ENCODE measurements at regions not wholly inside any gene's neighbourhood (a gene's known extent, or its start where the extent isn't known, plus 50 kb on each side); places are given as distances from the start of the nearest gene placed in this dataset.

DNA sequence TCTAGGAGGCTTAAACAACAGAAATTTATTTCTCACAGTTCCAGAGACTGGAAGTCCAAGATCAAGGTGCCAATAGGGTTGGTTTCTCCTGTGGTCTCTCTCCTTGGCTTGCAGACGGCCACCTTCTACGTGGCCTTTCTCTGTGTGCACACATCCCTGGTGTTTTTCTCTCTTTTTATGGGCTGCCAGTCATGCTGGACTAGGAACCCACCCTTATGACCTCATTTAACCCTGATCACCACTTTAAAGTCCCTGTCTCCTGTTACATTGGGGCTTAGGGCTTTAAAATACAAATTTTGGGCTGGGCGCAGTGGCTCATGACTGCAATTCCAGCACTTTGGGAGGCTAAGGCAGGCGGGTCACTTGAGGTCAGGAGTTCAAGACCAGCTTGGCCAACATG, 157.1 kb downstream of the TLE1 start:
- Histone ChIP-seq H3K36me3 (ENCODE audit: low read depth) (no peaks in the 10 kb centered on the region), H3K4me2 (no peak overlapping the region), H3F3A (ENCODE audit: insufficient read depth, low read depth) (peaks cover 15% of the 10 kb centered on the region), H3K27ac (no peak overlapping the region), H4K20me1 (ENCODE audit: insufficient read depth) (no peaks in the 10 kb centered on the region), H3K27me3 (ENCODE audit: insufficient read depth, low read depth) (no peaks in the 10 kb centered on the region), H3K9me2 (ENCODE audit: insufficient read depth) (no peaks in the 10 kb centered on the region), H3K9me3 (ENCODE audit: insufficient read depth, low read depth) (peaks cover 9% of the 10 kb centered on the region; the same call in 1 of the 2 replicates), H3K4me1 (replicated peaks; ENCODE audit: insufficient read depth) (peaks cover 42% of the 10 kb centered on the region), H2AFZ (no peak overlapping the region), H3K4me3 (no peak overlapping the region), H3K79me2 (ENCODE audit: low read depth) (no peaks in the 10 kb centered on the region)
- POLR2A ChIA-PET (ENCODE audit: unreplicated experiment) = no interaction called here
- no TSS peak for BruUV-seq (replicated peaks)
- DNase-seq = no peak
- intact Hi-C loops (cut with micrococcal nuclease; ENCODE audit: unreplicated experiment) = no loop called here
- no peak for TF ChIP-seq EZH2 (IDR thresholded peaks at IDR 0.05; ENCODE audit: low read depth)
- TF ChIP-seq, protein P1, sequence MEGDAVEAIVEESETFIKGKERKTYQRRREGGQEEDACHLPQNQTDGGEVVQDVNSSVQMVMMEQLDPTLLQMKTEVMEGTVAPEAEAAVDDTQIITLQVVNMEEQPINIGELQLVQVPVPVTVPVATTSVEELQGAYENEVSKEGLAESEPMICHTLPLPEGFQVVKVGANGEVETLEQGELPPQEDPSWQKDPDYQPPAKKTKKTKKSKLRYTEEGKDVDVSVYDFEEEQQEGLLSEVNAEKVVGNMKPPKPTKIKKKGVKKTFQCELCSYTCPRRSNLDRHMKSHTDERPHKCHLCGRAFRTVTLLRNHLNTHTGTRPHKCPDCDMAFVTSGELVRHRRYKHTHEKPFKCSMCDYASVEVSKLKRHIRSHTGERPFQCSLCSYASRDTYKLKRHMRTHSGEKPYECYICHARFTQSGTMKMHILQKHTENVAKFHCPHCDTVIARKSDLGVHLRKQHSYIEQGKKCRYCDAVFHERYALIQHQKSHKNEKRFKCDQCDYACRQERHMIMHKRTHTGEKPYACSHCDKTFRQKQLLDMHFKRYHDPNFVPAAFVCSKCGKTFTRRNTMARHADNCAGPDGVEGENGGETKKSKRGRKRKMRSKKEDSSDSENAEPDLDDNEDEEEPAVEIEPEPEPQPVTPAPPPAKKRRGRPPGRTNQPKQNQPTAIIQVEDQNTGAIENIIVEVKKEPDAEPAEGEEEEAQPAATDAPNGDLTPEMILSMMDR (conservative IDR thresholded peaks at IDR 0.05) = no peak
- CTCF ChIA-PET = no interaction called here

DNA sequence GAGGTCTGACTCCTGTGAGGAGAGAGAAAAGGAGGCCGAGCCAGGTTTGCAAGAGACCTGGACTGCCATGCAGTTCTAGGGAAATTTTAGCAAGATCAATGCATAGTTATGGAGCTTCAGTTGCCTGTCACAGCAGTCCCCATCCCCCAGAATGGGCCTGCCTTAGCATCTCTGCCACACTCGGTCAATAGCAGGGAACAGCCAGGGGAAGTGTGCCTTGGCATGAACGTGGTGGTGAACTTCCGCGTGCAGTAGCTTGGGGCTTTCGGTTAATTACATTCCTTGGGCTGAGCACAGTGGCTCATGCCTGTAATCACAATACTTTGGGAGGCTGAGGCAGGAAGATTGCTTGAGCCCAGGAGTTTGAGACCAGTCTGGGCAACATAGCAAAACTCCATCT, 157.8 kb downstream of the TLE1 start:
- H3F3A ChIP-seq (ENCODE audit: insufficient read depth, low read depth) = peaks cover 15% of the 10 kb centered on the region
- TF ChIP-seq EZH2 (IDR thresholded peaks at IDR 0.05; ENCODE audit: low read depth) = no peak
- TF ChIP-seq, protein P1 (conservative IDR thresholded peaks at IDR 0.05) = no peak
- H3K9me2 ChIP-seq (ENCODE audit: insufficient read depth) = no peaks in the 10 kb centered on the region
- intact Hi-C loops (cut with micrococcal nuclease; ENCODE audit: unreplicated experiment) = no loop called here
- no TSS peak for BruUV-seq (replicated peaks)
- no peak overlapping the region for H3K4me2 ChIP-seq
- H2AFZ ChIP-seq = no peak overlapping the region
- peaks cover 9% of the 10 kb centered on the region; the same call in 1 of the 2 replicates for H3K9me3 ChIP-seq (ENCODE audit: insufficient read depth, low read depth)
- no peaks in the 10 kb centered on the region for H3K27me3 ChIP-seq (ENCODE audit: insufficient read depth, low read depth)
- CTCF ChIA-PET = no interaction called here
- peaks cover 42% of the 10 kb centered on the region for H3K4me1 ChIP-seq (replicated peaks; ENCODE audit: insufficient read depth)
- H4K20me1 ChIP-seq (ENCODE audit: insufficient read depth) = no peaks in the 10 kb centered on the region
- H3K27ac ChIP-seq = no peak overlapping the region
- H3K79me2 ChIP-seq (ENCODE audit: low read depth) = no peaks in the 10 kb centered on the region
- no peaks in the 10 kb centered on the region for H3K36me3 ChIP-seq (ENCODE audit: low read depth)
- POLR2A ChIA-PET (ENCODE audit: unreplicated experiment) = no interaction called here
- H3K4me3 ChIP-seq = no peak overlapping the region
- no peak for DNase-seq

DNA sequence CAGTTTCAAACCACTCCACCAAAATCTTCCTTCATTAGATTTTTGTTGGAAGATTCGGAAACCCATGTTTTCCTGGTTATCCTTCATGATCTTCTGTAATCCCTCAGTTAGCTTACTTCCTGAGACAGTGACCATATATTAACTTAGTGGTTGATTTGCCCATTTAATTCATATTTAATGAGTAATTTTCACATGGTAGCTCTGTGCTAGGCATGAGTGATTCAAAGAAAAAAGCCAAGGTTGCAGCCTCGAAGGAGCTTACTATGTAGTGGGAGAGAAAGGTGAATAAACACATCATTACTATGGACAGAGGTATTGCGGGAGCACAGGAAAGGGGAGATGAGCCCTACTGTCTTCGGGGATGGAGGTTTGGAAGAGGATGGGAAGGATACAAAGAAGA, 158.5 kb downstream of the TLE1 start:
- POLR2A ChIA-PET (ENCODE audit: unreplicated experiment) = no interaction called here
- no peak for DNase-seq
- H3K36me3 ChIP-seq (ENCODE audit: low read depth) = no peaks in the 10 kb centered on the region
- no peak for TF ChIP-seq EZH2 (IDR thresholded peaks at IDR 0.05; ENCODE audit: low read depth)
- TF ChIP-seq, protein P1 (conservative IDR thresholded peaks at IDR 0.05) = no peak
- H2AFZ ChIP-seq = no peak overlapping the region
- CTCF ChIA-PET = no interaction called here
- intact Hi-C loops (cut with micrococcal nuclease; ENCODE audit: unreplicated experiment) = no loop called here
- no peak overlapping the region for H3K4me2 ChIP-seq
- no peaks in the 10 kb centered on the region for H4K20me1 ChIP-seq (ENCODE audit: insufficient read depth)
- H3K9me3 ChIP-seq (ENCODE audit: insufficient read depth, low read depth) = peaks cover 9% of the 10 kb centered on the region; the same call in 1 of the 2 replicates
- no peaks in the 10 kb centered on the region for H3K27me3 ChIP-seq (ENCODE audit: insufficient read depth, low read depth)
- H3K4me1 ChIP-seq (replicated peaks; ENCODE audit: insufficient read depth) = peaks cover 35% of the 10 kb centered on the region
- no peaks in the 10 kb centered on the region for H3K9me2 ChIP-seq (ENCODE audit: insufficient read depth)
- H3K4me3 ChIP-seq = no peak overlapping the region
- BruUV-seq (replicated peaks) = no TSS peak
- no peak overlapping the region for H3K27ac ChIP-seq
- peaks cover 15% of the 10 kb centered on the region for H3F3A ChIP-seq (ENCODE audit: insufficient read depth, low read depth)
- no peaks in the 10 kb centered on the region for H3K79me2 ChIP-seq (ENCODE audit: low read depth)
